ENCODE measurements at regions not wholly inside any gene's neighbourhood (a gene's known extent, or its start where the extent isn't known, plus 50 kb on each side); places are given as distances from the start of the nearest gene placed in this dataset.

- BruUV-seq (replicated peaks) = no TSS peak
- Histone ChIP-seq H3K4me1 (ENCODE audit: insufficient read depth, low read length) (no peaks in the 10 kb centered on the region), H3K36me3 (replicated peaks in 1 of 2; ENCODE audit: control insufficient read depth in 1 of 2, insufficient read depth in 2 of 2, low read length in 2 of 2) (no peaks in the 10 kb centered on the region), H3K9ac (ENCODE audit: insufficient read depth, low read depth, low read length) (no peak overlapping the region), H4K20me1 (ENCODE audit: insufficient read depth, low read length) (no peaks in the 10 kb centered on the region), H3K27me3 (ENCODE audit: control insufficient read depth in 1 of 2, insufficient read depth in 2 of 2, low read length in 2 of 2) (no peaks in the 10 kb centered on the region), H3K9me3 (ENCODE audit: low read length) (peaks cover 35% of the 10 kb centered on the region), H2AFZ (ENCODE audit: low read length) (no peak overlapping the region), H3K27ac (ENCODE audit: extremely low read length, insufficient read depth, low read length) (no peak overlapping the region), H3K79me2 (ENCODE audit: insufficient read depth, low read length) (no peaks in the 10 kb centered on the region), H3K4me2 (ENCODE audit: low read depth, low read length) (no peak overlapping the region), H3K4me3 (replicated peaks in 1 of 3; ENCODE audit: insufficient read depth in 1 of 3, low read depth in 2 of 3, low read length in 3 of 3) (no peak overlapping the region)
- ATAC-seq = no peak
- intact Hi-C loops (cut with micrococcal nuclease; ENCODE audit: unreplicated experiment) (no loop called here), in situ Hi-C loops (cut with HindIII; ENCODE audit: extremely low pct_ligation_motif_present, low pct_unique_long_range_greater_than_20kb) (no loop called here)
- TF ChIP-seq RBM22 (optimal IDR thresholded peaks at IDR 0.05; ENCODE audit: low read length) = no peak
- TF ChIP-seq ZNF276 (CRISPR knock-in tag; IDR thresholded peaks at IDR 0.05; ENCODE audit: low read depth) = no peak
- TF ChIP-seq HNF1A (IDR thresholded peaks at IDR 0.05; ENCODE audit: low read depth) = no peak
- no peak for TF ChIP-seq HNF1A (CRISPR knock-in tag; IDR thresholded peaks at IDR 0.05; ENCODE audit: borderline replicate concordance)
- TF ChIP-seq THAP11 (CRISPR knock-in tag; IDR thresholded peaks at IDR 0.05) = no peak
- no peak for TF ChIP-seq ZNF713 (CRISPR knock-in tag; IDR thresholded peaks at IDR 0.05)
- 2% methylated on average over 4 of the region's 4 CpGs for WGBS (ENCODE audit: low lambda C conversion rate)
- ChIA-PET POLR2A (no interaction called here), CTCF (ENCODE audit: low intra/inter-chr PET ratio, low total read pairs) (no interaction called here)
- no peak for DNase-seq (ENCODE audit: low spot score)
- no peak for FAIRE-seq
These were observed 473.9 kb downstream of the BCL11B start for GRCh38 chr14:98798099-98798498.

Data from HepG2 (cell line).